Activated naive CD4-positive, alpha-beta T cell treated with anti-CD3 and anti-CD28 coated beads, Interleukin-2, amount 50 U/mL, for 24 hours (primary cell): ENCODE measurements at regions not wholly inside any gene's neighbourhood (a gene's known extent, or its start where the extent isn't known, plus 50 kb on each side); places are given as distances from the start of the nearest gene placed in this dataset.

ENCODE experiments used
- H3K27ac Mint-ChIP-seq: one replicate; pipeline ENCODE4 v1.8.0; 2021; ENCODE audit warnings: mild to moderate bottlenecking, mixed read lengths
- H3K27me3 Mint-ChIP-seq: one replicate; pipeline ENCODE4 v1.8.0; 2021; ENCODE audit warnings: mixed read lengths
- H3K36me3 Mint-ChIP-seq: one replicate; pipeline ENCODE4 v1.8.0; 2021; ENCODE audit warnings: mixed read lengths
- H3K4me1 Mint-ChIP-seq: one replicate; pipeline ENCODE4 v1.8.0; 2021; ENCODE audit warnings: mixed read lengths
- H3K4me3 Mint-ChIP-seq: one replicate; pipeline ENCODE4 v1.8.0; 2021; ENCODE audit warnings: mild to moderate bottlenecking, mixed read lengths
- H3K9me3 Mint-ChIP-seq: one replicate; pipeline ENCODE4 v1.8.0; 2021; ENCODE audit warnings: mixed read lengths

DNA sequence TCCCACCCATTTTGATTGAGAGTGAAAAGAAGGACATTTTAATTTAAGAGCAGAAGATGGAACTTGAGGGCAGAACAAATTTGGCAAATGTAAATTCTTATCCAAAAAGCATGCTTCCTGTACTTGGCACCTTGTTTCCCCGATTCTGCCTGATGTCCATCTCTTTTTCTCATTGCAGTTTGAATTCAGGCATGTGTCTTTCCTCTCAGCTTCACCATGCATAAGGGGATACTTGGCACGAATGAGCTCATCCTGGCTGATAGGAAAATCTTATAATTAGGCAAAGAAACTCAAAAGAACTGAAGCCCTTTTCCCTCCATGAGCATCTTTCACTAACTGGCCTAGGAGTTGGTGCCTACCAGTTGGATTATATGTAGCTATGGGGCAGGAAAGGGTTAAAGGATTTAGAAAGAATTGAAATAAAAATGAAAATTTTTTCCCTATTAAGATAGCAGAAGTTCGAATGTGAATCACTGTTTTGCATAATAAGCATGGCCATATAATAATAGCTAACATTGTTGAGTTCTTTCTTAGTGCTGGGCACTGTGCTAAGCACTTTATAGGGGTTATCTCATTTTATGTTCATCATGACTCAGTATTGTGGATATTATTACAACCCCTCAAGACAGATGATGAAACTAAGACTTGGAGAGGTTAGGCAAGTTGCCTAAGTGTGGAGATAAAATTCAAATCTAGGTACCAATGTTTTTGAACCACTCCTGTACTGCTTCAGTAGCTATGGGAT lies 386.6 kb downstream of the KCNRG start:
- Mint-ChIP-seq H3K27ac (no peak overlapping the region), H3K4me1 (no peaks in the 10 kb centered on the region), H3K4me3 (no peak overlapping the region), H3K9me3 (no peaks in the 10 kb centered on the region), H3K36me3 (no peaks in the 10 kb centered on the region), H3K27me3 (no peaks in the 10 kb centered on the region)

DNA sequence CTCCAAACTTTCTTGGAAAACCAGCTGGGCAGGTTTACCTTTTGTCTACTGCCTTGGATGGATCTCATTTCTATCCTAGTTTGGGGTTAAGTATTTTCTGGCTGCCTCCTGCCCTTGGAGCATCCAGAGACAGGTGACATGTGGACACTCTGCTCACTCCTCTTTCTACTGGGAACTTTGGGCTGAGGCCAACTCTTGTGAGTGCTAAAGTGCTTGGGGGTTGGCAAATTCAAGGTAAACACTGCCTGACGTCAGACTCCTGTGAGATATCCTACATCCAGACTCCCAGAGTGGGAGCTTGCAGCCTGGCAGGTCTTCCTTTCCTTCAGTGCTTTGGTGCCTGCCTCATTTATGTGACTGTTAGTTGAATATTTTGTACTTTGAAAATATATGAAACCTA lies 388.1 kb downstream of the KCNRG start:
- Mint-ChIP-seq H3K36me3 (no peaks in the 10 kb centered on the region), H3K27ac (no peak overlapping the region), H3K4me1 (no peaks in the 10 kb centered on the region), H3K4me3 (no peak overlapping the region), H3K27me3 (no peaks in the 10 kb centered on the region), H3K9me3 (no peaks in the 10 kb centered on the region)

DNA sequence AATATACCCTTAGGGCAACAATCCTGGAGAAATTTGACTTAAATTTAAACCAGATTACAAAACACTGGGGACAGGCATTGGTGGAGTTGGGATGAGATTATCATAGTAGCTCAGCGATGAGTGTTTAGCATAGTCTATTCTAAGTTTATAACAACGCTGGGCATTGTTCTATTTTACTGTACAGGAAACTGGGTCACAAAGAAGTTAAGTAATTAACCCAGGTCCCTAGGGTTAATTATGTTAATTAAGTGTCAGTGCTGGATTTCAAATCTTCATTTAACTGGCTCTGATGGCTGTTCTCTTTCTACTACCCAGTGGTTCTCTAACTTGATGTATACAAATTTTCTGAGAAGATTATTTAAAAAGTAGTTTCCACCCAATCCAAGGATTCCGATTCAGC lies 388.9 kb downstream of the KCNRG start:
- H3K27ac Mint-ChIP-seq: no peak overlapping the region
- H3K9me3 Mint-ChIP-seq: no peaks in the 10 kb centered on the region
- H3K4me1 Mint-ChIP-seq: no peaks in the 10 kb centered on the region
- no peak overlapping the region for H3K4me3 Mint-ChIP-seq
- H3K27me3 Mint-ChIP-seq: peaks cover 1% of the 10 kb centered on the region
- no peaks in the 10 kb centered on the region for H3K36me3 Mint-ChIP-seq

DNA sequence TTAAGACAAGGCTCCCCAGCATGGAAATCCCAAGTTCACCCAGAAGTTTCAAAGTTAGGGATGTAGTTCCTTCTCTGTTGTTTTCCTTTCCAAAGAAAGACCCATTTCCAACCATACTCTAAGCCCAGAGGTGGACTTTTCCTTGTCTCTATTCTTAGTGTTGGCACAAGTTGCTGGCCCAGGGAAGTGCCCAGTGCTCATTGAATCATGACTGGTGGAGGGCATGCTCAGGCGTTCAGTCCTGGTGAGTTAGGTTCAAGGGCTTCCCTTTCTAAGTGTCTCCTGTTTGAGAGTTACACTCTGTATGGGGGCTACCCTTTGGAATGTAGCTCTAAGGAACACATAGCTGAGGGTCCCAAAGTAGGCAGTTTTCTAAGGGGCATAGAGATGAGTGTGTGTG lies 389.5 kb downstream of the KCNRG start:
- H3K27ac Mint-ChIP-seq: no peak overlapping the region
- H3K4me3 Mint-ChIP-seq: no peak overlapping the region
- no peaks in the 10 kb centered on the region for H3K9me3 Mint-ChIP-seq
- H3K27me3 Mint-ChIP-seq: peaks cover 2% of the 10 kb centered on the region
- no peaks in the 10 kb centered on the region for H3K36me3 Mint-ChIP-seq
- no peaks in the 10 kb centered on the region for H3K4me1 Mint-ChIP-seq

DNA sequence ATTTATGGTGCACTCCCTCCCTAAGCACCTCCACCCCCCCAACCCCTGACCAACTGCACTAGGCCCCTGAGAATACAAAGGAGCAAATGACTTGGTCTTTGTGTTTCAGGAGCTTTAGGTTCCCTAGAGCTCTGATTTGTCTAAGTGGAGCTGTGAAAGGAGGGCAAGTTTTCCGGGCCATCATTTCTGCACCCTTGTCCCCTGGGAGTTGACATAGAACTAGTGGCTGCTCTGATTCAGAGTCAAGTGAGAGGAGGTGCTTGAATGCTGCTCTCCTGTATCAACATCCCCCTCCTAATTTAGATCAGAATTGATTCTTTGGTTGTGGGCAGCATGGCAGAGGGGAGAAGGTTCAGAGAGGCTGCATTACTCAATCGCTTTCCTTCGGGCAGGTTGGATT lies 391.6 kb downstream of the KCNRG start:
- Mint-ChIP-seq H3K9me3 (no peaks in the 10 kb centered on the region), H3K4me3 (no peak overlapping the region), H3K4me1 (peaks cover 5% of the 10 kb centered on the region), H3K27me3 (peaks cover 2% of the 10 kb centered on the region), H3K27ac (no peak overlapping the region), H3K36me3 (no peaks in the 10 kb centered on the region)

DNA sequence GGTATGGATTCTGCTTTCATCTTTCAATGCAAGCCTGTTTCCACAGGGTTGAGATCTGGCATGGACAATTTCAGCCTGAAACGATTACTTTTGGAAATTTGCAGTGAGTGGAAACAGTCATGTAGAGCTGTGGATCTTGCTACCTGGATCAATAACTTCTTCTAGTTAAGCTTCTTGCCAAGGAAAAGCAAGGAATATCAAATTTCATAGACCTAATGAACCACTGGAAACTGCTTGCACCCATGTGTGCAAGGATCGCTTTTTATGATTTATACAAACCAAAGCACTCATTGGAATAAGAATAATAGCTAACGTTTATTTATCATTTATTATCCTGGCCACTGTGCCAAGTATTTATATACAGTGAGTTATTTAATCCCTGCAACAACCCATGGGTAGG lies 392.8 kb downstream of the KCNRG start:
- Mint-ChIP-seq H3K9me3 (no peaks in the 10 kb centered on the region), H3K27ac (no peak overlapping the region), H3K36me3 (no peaks in the 10 kb centered on the region), H3K27me3 (peaks cover 2% of the 10 kb centered on the region), H3K4me3 (no peak overlapping the region), H3K4me1 (peaks cover 5% of the 10 kb centered on the region)

DNA sequence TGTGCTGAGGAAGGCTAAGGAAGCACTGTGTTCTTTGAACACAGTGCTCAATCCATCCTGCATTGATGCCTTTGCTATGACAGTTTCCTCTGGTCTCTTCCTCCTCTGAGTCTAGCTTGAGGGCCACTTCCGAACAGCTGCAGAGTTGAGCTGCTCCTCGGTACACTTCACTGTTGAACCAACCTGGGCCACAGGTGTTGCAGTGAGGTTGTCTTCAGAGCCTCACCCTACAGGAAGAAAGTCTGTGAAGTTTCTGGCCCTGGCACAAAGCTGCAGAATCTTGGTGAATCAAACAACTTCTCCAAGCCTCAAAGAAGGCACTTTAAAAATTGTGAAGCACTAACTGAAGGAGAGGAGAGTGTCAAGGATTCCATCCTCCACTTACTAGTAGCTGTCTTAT lies 394.0 kb downstream of the KCNRG start:
- H3K36me3 Mint-ChIP-seq: no peaks in the 10 kb centered on the region
- H3K4me1 Mint-ChIP-seq: peaks cover 5% of the 10 kb centered on the region
- H3K27me3 Mint-ChIP-seq: peaks cover 2% of the 10 kb centered on the region
- H3K9me3 Mint-ChIP-seq: peaks cover under 1% of the 10 kb centered on the region
- no peak overlapping the region for H3K27ac Mint-ChIP-seq
- H3K4me3 Mint-ChIP-seq: no peak overlapping the region

DNA sequence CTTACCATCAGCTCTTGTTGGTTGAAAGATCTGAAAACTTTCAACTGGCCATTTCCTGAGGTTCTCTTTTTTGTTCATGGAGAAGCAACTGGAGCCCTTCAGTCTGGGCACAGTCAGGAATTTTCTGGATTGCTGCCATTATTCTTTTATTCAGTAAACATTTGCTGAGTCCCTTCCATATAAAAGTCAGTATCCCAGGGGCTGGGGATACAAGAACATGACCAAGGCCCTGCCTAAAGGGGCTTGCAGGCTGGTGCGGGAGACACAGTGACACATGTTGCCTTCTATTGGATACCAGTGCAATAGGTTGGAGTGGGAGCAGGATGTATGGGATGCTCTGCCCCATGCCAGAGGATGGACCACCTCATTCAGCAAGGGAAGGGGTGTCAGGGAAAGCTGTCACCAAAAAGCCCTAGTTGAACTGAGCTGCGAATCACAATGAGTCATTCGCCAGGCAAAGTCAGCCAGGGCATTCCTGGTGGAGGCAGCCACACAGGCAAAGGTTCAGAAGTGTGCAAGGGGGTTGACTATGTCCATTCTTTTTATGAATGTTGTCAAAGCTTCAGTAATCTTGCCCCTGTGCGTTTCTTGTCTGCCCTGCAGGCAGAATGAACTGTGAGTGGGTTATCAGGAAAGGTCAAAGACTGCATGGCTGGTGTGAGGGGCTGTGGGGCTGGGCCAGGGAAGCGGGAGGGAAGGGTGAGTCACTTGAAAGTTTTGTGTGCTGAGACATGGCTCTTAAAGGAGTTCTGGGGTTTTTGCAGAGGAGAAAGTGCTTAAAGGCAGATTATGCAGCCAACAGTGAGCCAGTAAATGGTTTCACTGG lies 395.9 kb downstream of the KCNRG start:
- Mint-ChIP-seq H3K9me3 (peaks cover 14% of the 10 kb centered on the region), H3K27ac (no peak overlapping the region), H3K4me3 (no peak overlapping the region), H3K27me3 (peaks cover 2% of the 10 kb centered on the region), H3K4me1 (peaks cover 5% of the 10 kb centered on the region), H3K36me3 (peaks cover 2% of the 10 kb centered on the region)

DNA sequence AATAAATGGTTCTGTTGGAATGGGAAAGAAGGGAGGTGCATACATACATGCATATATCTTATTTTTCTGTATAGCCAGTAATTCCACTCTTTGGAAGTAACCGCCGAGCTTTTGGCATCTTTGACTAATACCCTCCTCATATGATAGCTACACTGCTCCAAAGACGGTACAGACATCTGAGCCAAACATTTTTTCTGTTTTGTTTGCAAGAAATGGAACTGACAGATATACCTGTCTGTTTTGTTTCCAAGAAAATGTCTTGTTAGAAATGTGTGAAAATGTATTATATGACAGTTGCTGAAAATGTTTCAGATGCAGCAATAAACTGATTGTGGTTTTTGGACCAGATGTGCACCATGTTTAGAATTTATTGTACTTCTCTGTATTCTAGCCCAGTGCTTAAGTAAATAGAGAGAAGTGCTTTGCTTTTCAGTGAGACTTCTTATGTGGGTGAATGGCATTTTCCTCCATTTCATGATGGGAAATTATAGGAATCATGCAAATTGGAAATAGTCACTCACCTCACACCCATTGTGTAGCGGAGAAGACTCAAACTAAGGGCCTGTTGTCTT lies 396.9 kb downstream of the KCNRG start:
- Mint-ChIP-seq H3K27ac (no peak overlapping the region), H3K36me3 (peaks cover 2% of the 10 kb centered on the region), H3K4me1 (peaks cover 5% of the 10 kb centered on the region), H3K4me3 (no peak overlapping the region), H3K9me3 (peaks cover 14% of the 10 kb centered on the region), H3K27me3 (peaks cover 2% of the 10 kb centered on the region)

DNA sequence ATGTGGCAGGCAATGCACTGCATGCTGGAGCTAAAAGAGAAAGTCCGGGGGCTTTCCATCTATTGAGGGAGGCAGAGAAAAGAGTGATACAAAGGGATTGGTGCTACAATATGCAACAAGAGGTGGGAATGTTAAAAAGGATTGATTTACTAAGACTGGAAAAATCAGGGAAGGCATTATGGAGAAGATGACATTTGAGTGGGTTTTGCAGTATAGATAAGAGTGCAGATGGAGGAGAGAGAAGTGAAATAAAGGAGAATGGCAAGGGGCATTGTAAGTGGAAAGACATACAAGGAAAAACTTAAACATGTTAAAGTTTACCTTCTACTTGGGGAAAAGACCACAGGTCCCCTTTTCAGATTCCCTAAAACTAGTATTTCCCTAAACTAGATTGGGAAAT lies 399.4 kb downstream of the KCNRG start:
- H3K9me3 Mint-ChIP-seq: peaks cover 14% of the 10 kb centered on the region
- H3K4me3 Mint-ChIP-seq: no peak overlapping the region
- H3K27me3 Mint-ChIP-seq: no peaks in the 10 kb centered on the region
- peaks cover 5% of the 10 kb centered on the region for H3K4me1 Mint-ChIP-seq
- no peak overlapping the region for H3K27ac Mint-ChIP-seq
- peaks cover 2% of the 10 kb centered on the region for H3K36me3 Mint-ChIP-seq

DNA sequence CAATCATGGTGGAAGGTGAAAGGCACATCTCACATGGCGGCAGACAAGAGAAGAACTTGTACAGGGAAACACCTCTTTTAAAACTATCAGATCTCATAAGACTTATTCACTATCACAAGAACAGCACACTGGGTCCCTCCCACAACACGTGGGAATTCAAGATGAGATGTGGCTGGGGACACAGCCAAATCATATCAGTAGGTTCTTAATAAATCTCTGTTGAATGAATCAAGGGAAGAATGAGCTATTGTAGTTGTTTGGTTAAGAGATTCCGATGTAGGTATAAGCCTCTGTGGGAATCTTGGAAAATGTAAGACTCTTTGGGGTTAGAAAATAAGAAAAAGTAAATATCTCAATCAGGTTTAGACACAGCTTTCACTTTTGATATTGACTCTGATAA lies 400.2 kb downstream of the KCNRG start:
- Mint-ChIP-seq H3K27me3 (no peaks in the 10 kb centered on the region), H3K4me1 (peaks cover 5% of the 10 kb centered on the region), H3K9me3 (peaks cover 14% of the 10 kb centered on the region), H3K36me3 (peaks cover 2% of the 10 kb centered on the region), H3K4me3 (no peak overlapping the region), H3K27ac (peak overlapping the region; percentile 47)

DNA sequence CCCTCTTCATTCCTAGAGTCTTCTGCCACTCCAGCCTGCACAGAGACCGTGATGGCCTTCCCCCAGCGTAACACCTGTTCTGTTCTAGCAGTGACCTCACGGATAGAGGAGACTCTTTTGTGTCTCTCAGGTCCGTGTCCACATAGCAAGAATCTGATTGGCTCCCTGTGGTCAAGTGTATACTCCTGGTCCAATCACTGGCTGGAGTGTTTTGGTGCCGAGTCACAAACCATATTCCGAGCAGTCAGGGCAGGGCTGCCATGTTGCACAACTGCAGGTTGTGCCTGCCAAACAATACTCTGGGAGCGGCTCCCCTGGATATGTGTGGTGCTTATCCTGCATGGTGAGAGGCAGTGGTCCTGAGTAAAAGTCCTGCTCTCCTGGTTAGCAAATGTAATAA lies 402.4 kb downstream of the KCNRG start:
- Mint-ChIP-seq H3K27me3 (no peaks in the 10 kb centered on the region), H3K9me3 (peaks cover 14% of the 10 kb centered on the region), H3K27ac (no peak overlapping the region), H3K4me1 (no peaks in the 10 kb centered on the region), H3K36me3 (peaks cover 2% of the 10 kb centered on the region), H3K4me3 (no peak overlapping the region)

DNA sequence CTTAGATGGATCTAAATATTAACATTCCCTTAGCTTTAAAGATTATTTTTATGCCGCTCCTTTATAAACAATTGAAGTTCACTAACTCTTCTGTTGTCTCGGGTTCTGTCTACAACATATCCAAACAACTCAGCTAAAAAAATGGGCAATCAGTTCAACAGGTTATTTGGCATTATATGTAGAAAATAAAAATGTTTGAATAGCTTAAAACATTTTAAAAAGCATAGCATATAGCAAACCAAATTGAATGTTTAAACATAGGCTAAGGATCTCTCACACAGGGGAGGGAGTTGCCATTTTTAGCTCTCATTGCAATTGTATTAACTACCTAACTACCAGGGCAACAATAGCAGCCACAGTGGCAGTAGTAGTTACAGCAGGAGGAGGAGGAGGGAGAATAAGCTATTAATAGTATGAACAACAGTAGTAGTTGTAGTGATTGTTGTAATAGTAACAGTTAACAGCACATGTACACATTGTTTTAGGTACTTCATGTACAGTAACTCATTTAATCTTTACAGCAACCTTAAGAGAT lies 404.2 kb downstream of the KCNRG start:
- peaks cover 2% of the 10 kb centered on the region for H3K36me3 Mint-ChIP-seq
- no peaks in the 10 kb centered on the region for H3K4me1 Mint-ChIP-seq
- H3K27ac Mint-ChIP-seq: no peak overlapping the region
- H3K9me3 Mint-ChIP-seq: peaks cover 12% of the 10 kb centered on the region
- no peaks in the 10 kb centered on the region for H3K27me3 Mint-ChIP-seq
- no peak overlapping the region for H3K4me3 Mint-ChIP-seq

DNA sequence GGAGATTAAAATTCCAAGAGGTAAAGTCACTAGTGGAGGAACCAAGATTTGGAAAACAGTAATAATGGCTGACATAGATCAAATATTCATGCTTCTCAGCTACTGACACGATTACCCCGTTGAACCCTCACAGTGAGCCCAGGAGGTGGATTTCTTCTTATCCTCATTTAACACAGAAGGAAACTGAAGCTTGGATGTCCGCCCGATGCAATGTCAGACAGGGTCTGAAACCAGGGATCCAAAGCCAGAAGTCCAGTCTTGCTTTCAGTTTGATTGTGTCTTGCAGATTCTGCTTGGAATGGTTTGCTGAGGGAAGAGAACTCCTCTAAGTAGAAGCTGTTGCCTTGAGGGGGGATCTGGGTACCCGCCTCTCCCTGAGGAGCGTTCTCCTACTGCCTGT lies 404.7 kb downstream of the KCNRG start:
- H3K27me3 Mint-ChIP-seq: no peaks in the 10 kb centered on the region
- no peak overlapping the region for H3K4me3 Mint-ChIP-seq
- no peaks in the 10 kb centered on the region for H3K4me1 Mint-ChIP-seq
- H3K9me3 Mint-ChIP-seq: peaks cover 7% of the 10 kb centered on the region
- no peaks in the 10 kb centered on the region for H3K36me3 Mint-ChIP-seq
- H3K27ac Mint-ChIP-seq: no peak overlapping the region

DNA sequence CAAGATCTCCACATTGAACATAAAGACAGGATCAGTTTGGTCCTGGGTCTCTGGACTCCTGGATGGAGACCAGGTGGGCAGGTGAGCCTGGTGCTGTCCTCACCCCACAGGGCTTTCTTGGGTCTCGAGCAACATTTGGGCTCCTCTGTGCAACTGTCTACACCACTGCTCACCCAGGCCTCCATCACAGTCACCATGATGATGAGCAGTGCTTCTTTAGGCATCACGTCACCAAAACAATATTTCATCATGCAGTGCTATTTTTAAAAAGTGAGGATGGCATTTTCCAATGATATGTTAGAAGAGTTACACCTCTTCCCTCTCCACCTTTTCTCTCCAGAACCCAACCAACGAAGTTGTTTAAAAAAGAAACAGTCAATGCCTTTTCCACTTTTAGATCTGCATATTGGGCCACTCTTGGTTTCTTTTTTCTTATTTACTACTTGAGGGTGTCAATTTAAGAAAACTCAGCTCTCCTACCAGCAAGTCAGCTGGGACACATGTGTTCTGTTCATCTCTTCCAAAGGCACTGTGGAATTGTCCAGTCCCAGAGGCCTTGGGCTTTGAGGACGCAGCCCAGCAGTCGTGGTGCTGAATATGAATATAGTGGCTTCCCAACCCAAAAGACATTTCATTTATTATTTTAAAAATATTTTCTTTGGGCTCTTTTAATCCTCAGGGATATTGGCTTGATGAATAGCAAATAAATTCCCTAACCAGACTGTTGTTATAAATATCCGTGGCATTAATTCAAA lies 405.7 kb downstream of the KCNRG start:
- no peaks in the 10 kb centered on the region for H3K27me3 Mint-ChIP-seq
- H3K4me1 Mint-ChIP-seq: no peaks in the 10 kb centered on the region
- no peaks in the 10 kb centered on the region for H3K9me3 Mint-ChIP-seq
- H3K27ac Mint-ChIP-seq: no peak overlapping the region
- H3K4me3 Mint-ChIP-seq: no peak overlapping the region
- H3K36me3 Mint-ChIP-seq: no peaks in the 10 kb centered on the region
